OCI-LY3 (cell line): ENCODE measurements at regions not wholly inside any gene's neighbourhood (a gene's known extent, or its start where the extent isn't known, plus 50 kb on each side); places are given as distances from the start of the nearest gene placed in this dataset.
"Not testable (repeated sequence)": the region's sequence is repeated elsewhere in the genome, so short reads cannot be mapped to it uniquely, and the experiment has no call there.

ENCODE experiments used
- H2AFZ ChIP-seq: fragments of 200-600, 300-600 bp; shearing (Covaris generic); 2 replicates; pipeline ENCODE4 v1.6.0; 2014; ENCODE audit warnings: antibody characterized with exemption, low read depth, low read length
- H3K27ac ChIP-seq: fragments of 200-600, 300-600 bp; sonication (generic); 2 replicates; pipeline ENCODE4 v1.5.1; 2014; ENCODE audit warnings: mild to moderate bottlenecking, low read length, moderate library complexity, mixed read lengths
- H3K27me3 ChIP-seq: fragments of 200-600, 300-600 bp; sonication (generic); 2 replicates; pipeline ENCODE4 v1.6.1; 2014; ENCODE audit warnings: low read depth, low read length, mixed read lengths
- H3K36me3 ChIP-seq: fragments of 200-600, 300-600 bp; sonication (generic); replicated peaks from 2 replicates; pipeline ENCODE3; 2014; ENCODE audit warnings: low read depth, low read length, mixed read lengths
- H3K4me1 ChIP-seq: fragments of 300-600, 200-600 bp; sonication (generic); 2 replicates; pipeline ENCODE4 v1.6.1; 2014; ENCODE audit warnings: low read length, mixed read lengths
- H3K4me2 ChIP-seq: fragments of 200-600, 300-600 bp; sonication (generic); 2 replicates; pipeline ENCODE4 v1.6.1; 2014; ENCODE audit warnings: low read length, mixed read lengths
- H3K4me3 ChIP-seq: fragments of 300-600, 200-600 bp; sonication (generic); 2 replicates; pipeline ENCODE4 v1.5.1; 2014; ENCODE audit warnings: antibody characterized with exemption, mild to moderate bottlenecking, low read length, moderate library complexity
- H3K79me2 ChIP-seq: fragments of 300-600, 200-600 bp; shearing (Covaris generic); 2 replicates; pipeline ENCODE4 v1.6.1; 2014; ENCODE audit warnings: mild to moderate bottlenecking, low read length, mixed read lengths
- H3K9ac ChIP-seq: fragments of 300-600, 200-600 bp; shearing (Covaris generic); 2 replicates; pipeline ENCODE4 v1.6.0; 2014; ENCODE audit warnings: mild to moderate bottlenecking, low read length, moderate library complexity
- H3K9me3 ChIP-seq: fragments of 200-600, 300-600 bp; shearing (Covaris generic); 2 replicates; pipeline ENCODE4 v1.6.1; 2014; ENCODE audit warnings: low read length, mixed read lengths; ENCODE audit not compliant: insufficient read depth
- H4K20me1 ChIP-seq: fragments of 200-600, 300-600 bp; sonication (generic); 2 replicates; pipeline ENCODE4 v1.6.1; 2016; ENCODE audit warnings: low read length, mixed read lengths; ENCODE audit not compliant: insufficient read depth
- EZH2phosphoT487 ChIP-seq: fragments of 200-600 bp; shearing (Covaris generic); IDR thresholded peaks from 2 replicates; pipeline ENCODE4 v1.6.1; 2018; ENCODE audit warnings: antibody characterized with exemption, mixed run types, low read depth
- TF ChIP-seq, protein P1 (sequence below): fragments of 200-600, 300-600 bp; sonication (generic); IDR thresholded peaks from 2 replicates; pipeline ENCODE4 v1.5.1; 2014; ENCODE audit warnings: antibody characterized with exemption, low read length, low read depth

DNA sequence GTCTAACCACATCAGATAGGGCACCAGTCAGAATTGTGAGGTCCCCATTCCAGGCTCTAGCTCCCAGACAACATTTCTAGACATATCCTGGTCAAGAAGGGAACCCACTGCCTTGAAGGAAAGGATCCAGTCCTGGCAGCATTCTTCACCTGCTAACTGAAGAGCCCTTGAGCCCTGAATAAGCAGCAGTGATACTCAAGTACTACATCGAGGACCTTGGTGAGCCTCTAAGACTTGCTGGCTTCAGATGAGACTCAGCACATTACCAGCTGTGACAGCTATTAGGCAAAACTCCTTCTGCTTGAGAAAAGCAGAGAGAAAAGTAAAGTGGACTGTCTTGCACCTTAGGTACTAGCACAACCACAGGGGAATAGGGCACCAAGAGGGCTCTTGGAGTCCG, 205.8 kb upstream of the F9 start:
- H3K27ac ChIP-seq = no peak overlapping the region
- no peak overlapping the region for H3K9ac ChIP-seq
- no peaks in the 10 kb centered on the region for H3K79me2 ChIP-seq
- no peaks in the 10 kb centered on the region for H3K4me1 ChIP-seq
- no peaks in the 10 kb centered on the region for H4K20me1 ChIP-seq
- no peaks in the 10 kb centered on the region for H3K9me3 ChIP-seq
- H3K27me3 ChIP-seq = no peaks in the 10 kb centered on the region
- H3K4me2 ChIP-seq = no peak overlapping the region
- no peak for TF ChIP-seq EZH2phosphoT487
- TF ChIP-seq, protein P1, sequence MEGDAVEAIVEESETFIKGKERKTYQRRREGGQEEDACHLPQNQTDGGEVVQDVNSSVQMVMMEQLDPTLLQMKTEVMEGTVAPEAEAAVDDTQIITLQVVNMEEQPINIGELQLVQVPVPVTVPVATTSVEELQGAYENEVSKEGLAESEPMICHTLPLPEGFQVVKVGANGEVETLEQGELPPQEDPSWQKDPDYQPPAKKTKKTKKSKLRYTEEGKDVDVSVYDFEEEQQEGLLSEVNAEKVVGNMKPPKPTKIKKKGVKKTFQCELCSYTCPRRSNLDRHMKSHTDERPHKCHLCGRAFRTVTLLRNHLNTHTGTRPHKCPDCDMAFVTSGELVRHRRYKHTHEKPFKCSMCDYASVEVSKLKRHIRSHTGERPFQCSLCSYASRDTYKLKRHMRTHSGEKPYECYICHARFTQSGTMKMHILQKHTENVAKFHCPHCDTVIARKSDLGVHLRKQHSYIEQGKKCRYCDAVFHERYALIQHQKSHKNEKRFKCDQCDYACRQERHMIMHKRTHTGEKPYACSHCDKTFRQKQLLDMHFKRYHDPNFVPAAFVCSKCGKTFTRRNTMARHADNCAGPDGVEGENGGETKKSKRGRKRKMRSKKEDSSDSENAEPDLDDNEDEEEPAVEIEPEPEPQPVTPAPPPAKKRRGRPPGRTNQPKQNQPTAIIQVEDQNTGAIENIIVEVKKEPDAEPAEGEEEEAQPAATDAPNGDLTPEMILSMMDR = no peak
- H3K4me3 ChIP-seq = no peak overlapping the region
- no peak overlapping the region for H2AFZ ChIP-seq
- H3K36me3 ChIP-seq = no peaks in the 10 kb centered on the region

DNA sequence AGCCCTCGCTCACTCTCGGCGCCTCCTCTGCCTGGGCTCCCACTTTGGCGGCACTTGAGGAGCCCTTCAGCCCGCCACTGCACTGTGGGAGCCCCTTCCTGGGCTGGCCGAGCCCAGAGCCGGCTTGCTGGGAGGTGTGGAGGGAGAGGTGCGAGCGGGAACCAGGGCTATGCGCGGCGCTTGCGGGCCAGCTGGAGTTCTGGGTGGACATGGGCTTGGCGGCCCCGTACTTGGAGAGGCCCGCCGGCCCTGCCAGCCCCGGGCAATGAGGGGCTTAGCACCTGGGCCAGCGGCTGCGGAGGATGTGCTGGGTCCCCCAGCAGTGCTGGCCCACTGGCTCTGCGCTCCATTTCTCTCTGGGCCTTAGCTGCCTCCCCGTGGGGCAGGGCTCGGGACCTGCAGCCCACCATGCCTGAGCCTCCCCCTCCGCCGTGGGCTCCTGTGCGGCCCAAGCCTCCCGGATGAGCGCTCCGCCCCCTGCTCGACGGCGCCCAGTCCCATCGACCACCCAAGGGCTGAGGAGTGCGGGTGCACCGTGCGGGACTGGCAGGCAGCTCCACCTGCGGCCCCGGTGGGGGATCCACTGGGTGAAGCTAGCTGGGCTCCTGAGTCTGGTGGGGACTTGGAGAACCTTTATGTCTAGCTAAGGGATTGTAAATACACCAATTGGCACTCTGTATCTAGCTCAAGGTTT, 209.7 kb upstream of the F9 start:
- H3K4me1 ChIP-seq, H3K9me3 ChIP-seq, H4K20me1 ChIP-seq, H3K27ac ChIP-seq, H3K79me2 ChIP-seq, H3K27me3 ChIP-seq, H3K4me2 ChIP-seq, H3K4me3 ChIP-seq, H2AFZ ChIP-seq, H3K9ac ChIP-seq, H3K36me3 ChIP-seq: not testable (repeated sequence)

DNA sequence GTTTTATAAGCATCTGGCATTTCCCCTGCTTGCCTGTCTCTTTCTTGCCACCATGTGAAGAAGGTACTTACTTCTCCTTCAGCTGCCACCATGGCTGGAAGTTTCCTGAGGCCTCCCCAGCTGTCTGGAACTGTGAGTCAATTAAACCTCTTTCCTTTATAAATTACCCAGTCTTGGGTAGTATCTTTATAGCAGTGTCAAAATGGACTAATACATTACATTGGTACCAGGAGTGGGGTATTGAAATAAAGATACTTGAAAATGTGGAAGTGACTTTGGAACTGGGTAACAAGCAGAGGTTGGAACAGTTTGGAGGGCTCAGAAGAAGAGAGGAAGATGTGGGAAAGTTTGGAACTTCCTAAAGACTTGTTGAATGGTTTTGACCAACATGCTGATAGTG, 223.9 kb upstream of the F9 start:
- not testable (repeated sequence) for H3K36me3 ChIP-seq, H3K4me3 ChIP-seq, H3K9me3 ChIP-seq, H3K4me1 ChIP-seq, H3K27ac ChIP-seq, H3K4me2 ChIP-seq, H4K20me1 ChIP-seq, H2AFZ ChIP-seq, H3K79me2 ChIP-seq, H3K27me3 ChIP-seq, H3K9ac ChIP-seq

DNA sequence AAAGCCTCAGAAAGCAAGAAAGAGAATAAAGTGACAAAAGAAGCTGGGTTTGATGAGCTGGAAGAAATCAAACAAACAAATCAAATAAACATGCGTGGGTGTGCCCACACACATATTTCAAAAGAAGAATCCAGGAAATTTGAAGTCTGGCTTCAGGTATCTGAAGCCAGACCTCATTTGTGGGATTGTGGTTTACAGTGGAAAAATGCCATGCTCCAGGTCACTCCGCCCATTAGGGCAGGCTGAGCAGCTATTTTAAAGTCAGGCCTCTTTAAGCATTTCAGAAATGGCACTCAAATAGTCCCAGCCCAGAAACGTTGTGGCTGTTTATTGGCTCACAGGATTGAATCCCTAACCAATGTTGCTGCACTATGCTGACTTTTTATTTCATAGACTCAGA, 226.1 kb upstream of the F9 start:
- no peak overlapping the region for H3K9ac ChIP-seq
- H3K4me3 ChIP-seq = no peak overlapping the region
- H3K4me1 ChIP-seq = no peaks in the 10 kb centered on the region
- H3K4me2 ChIP-seq = no peak overlapping the region
- H3K27me3 ChIP-seq = no peaks in the 10 kb centered on the region
- no peaks in the 10 kb centered on the region for H4K20me1 ChIP-seq
- H2AFZ ChIP-seq = no peak overlapping the region
- no peaks in the 10 kb centered on the region for H3K36me3 ChIP-seq
- H3K9me3 ChIP-seq = no peaks in the 10 kb centered on the region
- no peaks in the 10 kb centered on the region for H3K79me2 ChIP-seq
- TF ChIP-seq, protein P1 = no peak
- no peak for TF ChIP-seq EZH2phosphoT487
- no peak overlapping the region for H3K27ac ChIP-seq

DNA sequence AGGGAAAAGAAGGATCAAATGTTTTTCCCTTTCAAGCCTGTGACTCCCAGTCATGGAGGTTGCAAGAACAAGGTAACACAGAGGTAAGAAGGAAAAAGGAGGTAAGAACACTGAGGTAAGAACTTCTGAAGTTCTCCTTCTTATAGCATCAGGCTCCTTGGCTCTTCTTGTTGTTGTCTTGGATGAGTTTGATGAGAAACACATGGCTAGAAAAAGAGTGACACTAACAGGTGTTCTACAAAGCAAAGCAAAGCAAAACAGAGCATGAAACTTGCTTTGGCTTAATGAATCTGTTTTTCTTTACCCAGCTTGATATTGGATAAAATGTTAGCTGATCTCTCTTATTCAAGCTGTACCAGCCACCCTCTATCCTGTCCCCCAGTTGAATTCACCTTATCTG, 231.2 kb upstream of the F9 start:
- Histone ChIP-seq H4K20me1 (no peaks in the 10 kb centered on the region), H2AFZ (no peak overlapping the region), H3K9me3 (no peaks in the 10 kb centered on the region), H3K4me2 (no peak overlapping the region), H3K79me2 (no peaks in the 10 kb centered on the region), H3K36me3 (no peaks in the 10 kb centered on the region), H3K4me3 (no peak overlapping the region), H3K27ac (no peak overlapping the region), H3K27me3 (no peaks in the 10 kb centered on the region), H3K4me1 (no peaks in the 10 kb centered on the region), H3K9ac (no peak overlapping the region)
- no peak for TF ChIP-seq EZH2phosphoT487
- TF ChIP-seq, protein P1 = no peak
